Stimulated activated CD4-positive, alpha-beta T cell treated with anti-CD3 and anti-CD28 coated beads, Interleukin-1b, Interleukin-23, amount 100 ng/mL, for 48 hours (primary cell): ENCODE measurements at regions not wholly inside any gene's neighbourhood (a gene's known extent, or its start where the extent isn't known, plus 50 kb on each side); places are given as distances from the start of the nearest gene placed in this dataset.

Experiments used
- DNase-seq: peaks from one replicate; pipeline ENCODE4 v3.0.0-alpha.2; 2020

DNA sequence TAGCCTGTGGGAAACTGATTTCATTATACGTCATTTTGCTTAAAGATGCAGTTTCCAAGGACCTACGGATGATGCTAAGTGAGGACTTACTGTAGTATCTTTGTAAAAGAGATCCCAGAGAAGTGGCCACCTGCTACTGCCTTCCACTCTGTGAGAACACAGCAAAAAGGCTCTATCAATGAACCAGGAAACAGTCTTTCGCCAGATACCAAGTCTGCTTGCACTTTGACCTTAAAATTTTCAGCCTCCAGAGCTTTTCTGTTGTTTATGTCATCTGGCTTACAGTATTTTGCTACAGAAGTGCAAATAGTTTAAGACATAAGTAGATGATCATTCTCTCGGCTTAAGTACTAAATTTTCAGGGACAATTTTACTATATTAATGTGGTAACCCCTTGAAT lies 847.9 kb upstream of the CHAC2 start:
- DNase-seq = no peak

DNA sequence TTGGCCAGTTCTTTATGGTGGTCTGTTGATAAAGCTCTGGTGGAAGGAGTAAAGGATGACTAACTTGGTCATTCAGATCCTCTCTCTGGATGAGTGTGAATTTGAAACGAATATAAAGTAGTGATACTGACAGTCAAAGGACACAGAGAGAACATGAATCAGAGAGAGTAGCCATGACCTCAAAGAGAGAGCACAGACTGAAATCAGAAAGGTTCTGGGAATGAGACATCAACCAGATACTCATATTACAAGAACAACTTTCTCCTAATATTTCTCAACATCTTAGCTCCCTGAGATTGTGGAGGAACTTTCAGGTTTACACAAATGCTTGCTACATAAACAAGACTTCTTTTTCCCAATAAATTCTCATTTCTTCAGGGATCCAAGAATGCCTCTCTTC lies 849.1 kb upstream of the CHAC2 start:
- no peak for DNase-seq

DNA sequence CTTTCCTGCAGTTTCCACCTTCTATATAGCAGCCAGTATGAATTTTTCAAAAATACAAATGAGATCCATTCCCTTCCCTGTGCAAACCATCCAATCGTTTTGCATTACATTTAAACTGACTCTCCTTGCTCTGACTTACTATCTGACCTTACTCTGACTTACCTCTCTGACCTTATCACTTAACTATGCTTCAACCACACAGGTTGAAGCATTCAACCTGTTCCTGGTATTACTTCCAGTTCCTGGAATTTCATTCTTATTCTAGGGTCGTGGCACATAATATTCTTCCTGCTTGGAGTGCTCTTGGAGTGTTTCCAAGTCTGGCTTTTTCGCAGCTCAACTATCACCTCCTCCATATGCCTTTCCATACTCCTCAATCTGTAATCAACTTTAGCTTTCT lies 850.6 kb upstream of the CHAC2 start:
- DNase-seq = no peak

DNA sequence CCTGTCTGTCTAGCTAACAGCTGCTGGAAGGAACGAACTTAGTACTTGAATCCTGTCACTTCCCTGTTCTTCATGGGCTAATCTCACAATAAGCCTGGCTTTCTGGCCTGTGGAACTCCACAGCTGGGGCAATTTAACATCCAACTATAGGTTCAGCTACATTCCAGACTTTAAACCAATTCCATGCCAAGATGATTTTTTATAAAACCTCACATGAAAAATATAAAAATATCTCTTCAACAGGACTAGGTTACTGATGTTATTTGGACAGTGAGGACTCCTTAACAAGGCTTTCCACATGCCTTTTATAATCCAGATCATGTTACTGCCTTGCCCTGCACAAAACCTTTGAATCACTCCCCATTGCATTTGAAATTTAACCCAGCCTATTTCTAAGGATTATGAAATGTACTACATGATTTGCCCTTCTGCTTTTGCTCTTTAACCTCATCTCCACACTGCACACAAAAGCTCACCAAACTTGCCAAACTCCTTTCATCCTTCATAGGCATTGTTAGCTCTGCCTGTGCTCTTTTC lies 863.2 kb upstream of the CHAC2 start:
- no peak for DNase-seq

DNA sequence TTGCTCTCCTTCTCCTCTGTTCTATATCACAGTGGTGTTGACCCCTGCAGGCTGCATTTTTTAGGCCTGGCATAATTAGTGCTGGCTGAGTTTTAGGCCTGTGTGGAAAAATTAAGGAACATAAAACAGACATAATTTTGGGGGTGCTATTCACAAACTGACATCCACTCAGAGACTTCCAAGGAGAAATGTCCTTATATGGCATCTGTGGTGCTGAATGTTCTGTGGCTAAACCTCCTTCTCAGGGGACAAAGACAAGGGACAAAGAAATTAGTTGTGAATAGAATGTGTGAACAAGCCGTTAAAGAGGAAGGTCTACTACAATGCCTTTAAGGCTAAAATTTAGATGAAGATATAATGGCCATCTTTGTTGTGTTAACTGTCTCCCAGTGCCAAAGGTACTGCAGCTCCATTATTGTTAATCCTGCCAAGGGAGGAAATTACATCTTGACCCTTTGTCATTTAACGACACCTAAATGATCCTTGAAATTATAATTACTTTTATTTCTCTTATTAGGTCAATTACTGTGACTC lies 870.0 kb upstream of the CHAC2 start:
- no peak for DNase-seq

DNA sequence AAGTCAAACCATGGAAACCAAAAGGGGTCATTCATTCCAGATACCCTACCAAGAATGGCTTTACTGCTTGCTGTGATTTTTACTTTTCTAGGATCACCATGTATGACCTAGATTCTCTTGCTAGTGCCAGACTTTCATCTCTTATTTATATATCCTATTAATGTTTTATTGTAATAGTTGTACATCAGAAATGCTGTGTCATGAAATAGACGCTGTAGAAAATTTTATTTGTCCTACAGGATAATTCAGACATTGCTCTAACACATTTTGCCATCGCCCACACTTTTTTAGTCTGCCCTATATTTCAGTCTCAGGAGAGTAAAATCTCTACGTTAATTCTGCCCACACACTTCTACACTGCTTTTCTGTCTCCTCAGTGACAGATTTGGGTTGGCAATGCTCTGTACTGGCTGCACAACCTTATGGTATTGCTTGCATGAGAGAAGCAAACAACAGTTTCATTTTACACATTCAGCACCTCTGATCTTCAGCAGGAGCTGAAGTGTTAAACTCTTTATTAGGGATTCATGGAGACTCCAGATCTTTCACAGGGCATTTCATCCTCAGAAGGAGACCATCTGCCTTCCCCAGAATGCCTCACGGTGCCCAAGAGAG lies 871.8 kb upstream of the CHAC2 start:
- no peak for DNase-seq

DNA sequence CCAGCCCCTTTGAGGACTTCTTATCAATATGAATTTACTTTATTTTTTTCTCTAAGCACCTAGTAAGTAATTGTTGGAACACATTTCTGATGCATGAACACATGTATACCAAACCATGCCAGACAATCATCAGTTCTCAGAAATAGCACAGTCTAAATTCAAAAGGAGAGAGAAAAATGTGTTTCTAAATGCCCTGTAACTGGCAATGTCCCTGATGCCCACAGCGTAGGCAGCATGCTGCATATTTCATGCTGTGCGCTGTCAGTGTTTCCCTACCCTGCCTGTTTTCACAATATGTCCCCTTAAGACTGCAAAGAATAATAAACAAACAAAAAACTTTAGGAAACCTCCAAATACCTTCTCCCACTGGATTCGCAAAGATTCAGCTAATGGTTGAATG lies 881.0 kb upstream of the CHAC2 start:
- DNase-seq = no peak

DNA sequence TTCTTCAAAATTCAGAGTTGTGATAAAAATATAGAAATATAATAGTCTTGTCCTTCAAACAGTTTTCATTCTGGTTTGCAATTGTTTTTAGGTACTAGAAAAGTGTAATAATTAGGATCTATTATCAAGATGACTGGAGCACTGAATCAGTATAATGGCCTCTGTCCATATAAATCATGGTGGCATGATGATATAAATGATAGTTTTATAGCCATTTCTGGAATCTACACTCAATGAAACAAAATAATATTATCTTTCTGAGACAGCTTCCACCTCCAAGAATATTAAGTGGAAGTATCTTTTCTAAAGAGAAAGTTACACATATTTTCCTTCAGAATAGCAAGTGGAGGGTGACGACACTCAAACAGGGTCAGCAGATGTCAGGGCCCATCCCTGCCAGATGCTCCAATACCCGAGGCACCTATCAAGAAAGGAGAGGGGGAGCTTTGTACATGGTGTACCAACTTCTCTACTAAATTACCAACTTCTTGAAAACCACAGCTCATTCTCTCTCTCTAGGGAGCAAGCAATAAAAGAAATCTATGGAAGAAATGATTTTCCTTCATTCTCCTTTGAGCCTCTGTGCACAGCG lies 882.7 kb upstream of the CHAC2 start:
- no peak for DNase-seq

DNA sequence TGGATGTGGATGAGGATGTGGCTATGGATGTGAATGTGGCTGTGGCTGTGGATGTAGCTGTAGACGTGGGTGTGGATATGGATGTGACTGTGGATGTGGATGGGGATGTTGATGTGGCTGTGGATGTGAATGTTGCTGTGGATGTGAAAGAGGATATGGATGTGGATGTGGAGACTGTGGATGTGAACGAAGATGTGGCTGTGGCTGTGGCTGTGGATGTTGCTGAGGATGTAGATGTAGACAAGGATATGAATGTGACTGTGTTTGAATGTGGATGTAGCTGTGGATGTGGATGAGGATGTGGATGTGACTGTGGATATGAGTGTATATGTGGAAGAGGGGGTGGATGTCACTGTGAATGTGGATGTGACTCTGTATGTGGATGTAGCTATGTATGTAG lies 884.6 kb upstream of the CHAC2 start:
- no peak for DNase-seq

DNA sequence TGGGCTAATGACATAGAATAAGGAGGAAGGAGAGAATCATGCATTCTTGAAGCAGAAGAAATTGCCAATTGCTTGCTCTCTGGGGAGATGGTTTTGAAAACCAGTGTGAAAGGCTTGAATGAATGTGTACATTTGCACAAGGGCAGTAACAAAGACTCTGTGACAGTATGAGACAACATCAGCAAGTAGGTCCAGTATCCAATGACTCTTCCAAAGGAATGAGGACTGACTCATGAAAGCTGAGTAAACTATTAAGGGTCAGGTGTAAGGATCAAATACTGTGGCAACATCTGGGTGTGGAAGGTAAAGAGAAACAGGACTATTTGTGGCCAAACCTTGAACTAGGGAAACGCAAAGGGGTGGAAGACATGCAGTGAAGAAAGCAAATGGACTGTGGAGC lies 886.0 kb upstream of the CHAC2 start:
- no peak for DNase-seq

DNA sequence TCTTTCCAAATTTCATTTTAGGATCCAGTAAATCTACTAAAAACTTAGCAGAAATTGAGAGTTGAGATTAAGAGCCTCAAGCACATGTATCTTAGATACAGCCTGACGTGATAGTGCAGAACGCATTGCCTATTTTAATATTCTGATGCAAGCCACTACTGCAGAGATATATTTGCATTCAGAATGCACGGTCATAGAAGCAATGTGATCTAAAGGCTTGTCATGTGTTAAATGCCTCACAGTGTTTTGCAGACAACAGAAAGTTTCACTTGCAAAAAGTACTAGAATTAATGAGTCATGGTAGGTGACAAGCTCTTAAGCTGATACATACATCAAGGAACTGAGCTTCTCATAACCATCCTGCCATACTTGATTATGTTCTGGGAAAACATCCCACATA lies 886.7 kb upstream of the CHAC2 start:
- no peak for DNase-seq

DNA sequence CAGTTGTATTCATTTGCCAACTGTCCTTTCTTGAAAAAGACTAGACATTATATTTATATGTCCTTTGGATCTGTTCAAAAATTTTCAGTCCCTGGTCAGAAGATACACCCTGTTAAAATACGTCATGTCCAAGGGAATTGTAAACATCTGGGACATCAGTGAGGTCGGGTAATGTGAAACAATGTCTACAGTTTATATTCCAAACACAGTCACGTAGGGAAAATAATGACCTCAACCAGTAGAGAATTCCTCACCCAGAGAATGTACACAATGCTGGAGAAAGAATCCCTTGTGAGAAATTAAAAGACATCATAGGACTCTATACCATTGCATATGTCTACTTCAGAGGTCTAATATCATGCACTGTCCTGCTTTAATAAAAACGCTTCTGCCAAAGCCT lies 888.0 kb upstream of the CHAC2 start:
- DNase-seq = no peak

DNA sequence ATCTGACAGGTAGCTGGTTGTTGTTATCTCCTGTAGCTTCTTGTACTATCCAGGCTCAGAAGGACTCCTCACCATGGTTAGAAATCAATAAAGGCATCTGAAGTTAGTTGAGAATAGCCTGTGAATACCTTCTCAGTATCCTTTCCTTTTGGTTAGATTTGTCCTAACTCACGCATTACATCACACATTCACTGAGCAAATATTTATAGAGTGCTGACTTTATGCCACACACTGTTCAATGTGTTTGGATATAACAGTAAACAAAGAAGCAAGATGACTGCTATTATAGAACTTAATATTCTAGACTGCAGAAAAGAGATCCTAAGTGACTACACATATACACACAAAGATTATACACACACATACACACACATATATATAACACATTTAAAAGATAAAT lies 889.9 kb upstream of the CHAC2 start:
- no peak for DNase-seq

DNA sequence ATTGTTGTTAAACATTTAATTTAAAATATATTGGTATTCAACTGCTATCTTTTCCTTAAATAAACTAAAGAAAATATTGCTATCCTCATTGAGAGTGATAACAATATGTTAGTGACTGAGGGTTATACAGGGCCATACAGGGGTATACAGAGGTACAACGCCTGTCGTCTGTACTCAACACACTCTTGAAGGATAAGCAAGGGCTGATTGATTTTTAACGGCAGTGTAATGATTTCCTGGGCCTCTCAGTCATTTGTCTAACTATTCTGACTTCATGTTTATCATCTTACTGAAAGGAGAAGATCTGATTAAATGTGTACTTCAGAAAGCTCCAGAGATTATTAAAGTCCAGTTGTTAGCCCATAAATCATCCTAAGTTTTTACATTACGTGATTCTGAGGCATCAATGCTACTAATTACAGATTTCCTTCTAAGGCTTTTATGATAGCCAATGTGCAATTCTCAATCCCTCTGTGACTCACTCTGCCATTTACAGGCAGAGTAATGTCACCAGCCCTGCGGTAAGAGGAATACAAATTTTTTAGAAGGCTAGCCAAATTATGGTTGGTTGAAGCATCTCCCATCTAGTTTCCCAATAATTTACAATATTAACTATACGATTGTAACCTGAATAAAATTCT lies 893.0 kb upstream of the CHAC2 start:
- DNase-seq = no peak

DNA sequence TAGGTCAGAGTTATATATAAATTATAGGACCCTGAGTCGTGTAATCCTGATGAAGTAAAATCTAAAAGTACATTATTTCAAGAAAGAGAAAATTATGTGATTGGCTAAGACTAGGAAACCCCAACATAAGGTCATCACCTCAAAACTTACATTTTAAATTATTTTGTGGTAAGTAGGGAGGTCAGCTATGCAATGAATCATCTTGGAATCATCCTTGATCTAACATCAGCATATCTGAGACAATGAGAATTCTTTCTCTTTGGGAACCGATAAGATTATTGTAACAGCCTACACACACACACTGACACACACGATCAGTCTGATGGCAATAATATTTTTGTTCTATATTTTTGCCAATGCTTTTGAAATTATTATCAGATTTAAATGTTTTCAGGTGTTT lies 904.8 kb upstream of the CHAC2 start:
- DNase-seq = no peak

DNA sequence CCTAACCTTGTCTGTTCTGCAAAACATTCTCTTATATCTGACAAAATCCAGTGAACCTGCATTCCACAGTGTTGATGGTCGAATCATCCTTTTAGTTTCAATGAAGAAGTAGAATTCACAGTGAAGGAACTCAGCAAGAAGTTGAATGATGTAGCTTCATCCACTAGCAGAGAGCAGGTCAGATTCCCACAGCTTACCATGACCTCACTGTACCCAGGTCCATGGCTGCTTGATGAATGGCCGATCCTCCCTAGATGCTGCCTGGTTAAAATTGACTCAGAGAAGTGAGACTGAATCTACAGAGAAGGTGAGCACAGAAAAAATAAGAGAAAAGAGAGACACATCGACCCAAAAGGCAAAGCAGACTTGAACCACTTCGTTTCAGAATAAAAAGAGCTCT lies 906.0 kb upstream of the CHAC2 start:
- DNase-seq = no peak

DNA sequence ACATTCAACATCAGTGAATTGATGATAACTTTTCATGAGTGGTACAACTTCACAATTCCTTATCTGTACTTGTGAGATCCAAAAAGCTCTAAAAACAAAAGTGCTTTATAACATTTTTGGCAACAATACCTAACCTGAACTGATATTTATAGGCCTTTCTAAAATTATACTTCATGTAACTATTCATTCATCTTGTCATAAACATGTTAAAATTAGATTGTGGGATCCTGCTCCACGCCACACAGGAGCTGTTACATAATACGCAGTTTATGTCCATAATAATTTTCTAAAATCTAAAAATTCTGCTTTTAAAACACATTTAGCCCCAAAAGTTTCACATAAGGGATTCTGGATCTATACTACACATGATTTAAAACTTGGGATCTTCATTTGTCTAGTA lies 908.5 kb upstream of the CHAC2 start:
- no peak for DNase-seq

DNA sequence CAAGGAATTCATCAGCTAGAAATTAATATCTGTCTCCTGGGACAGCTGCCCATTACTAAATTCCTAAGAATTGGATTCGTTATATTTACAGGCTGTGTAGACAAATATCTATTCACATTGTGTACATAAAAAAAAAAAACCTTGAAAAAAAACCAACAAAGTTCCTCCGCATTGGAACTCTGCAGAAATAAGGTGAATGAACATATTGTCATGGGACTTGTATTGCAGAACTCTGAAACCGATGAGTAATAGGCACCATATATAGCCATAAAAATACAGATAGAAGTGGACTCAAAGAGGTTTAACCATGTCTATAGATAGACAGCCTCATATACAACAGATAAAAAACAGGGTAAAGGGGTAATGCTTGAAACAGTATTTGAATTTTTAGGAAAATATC lies 909.9 kb upstream of the CHAC2 start:
- DNase-seq = no peak

DNA sequence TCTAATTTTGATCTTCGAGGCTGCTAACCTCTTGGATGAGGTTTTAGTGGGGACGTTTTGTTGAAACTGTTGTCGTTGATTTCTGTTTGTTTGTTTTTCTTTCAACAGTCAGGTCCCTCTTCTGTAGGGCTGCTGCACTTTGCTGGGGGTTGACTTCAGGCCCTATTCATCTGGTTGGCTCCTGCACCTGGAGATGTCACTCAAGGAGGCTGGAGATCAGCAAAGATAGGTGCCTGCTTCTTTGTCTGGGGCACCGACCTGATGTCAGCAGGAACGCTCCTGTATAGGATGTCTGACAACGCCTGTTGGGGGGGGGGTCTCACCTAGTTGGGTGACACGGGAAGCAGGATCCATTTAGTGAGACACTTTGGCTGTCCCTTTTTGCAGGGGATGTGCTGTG lies 915.6 kb upstream of the CHAC2 start:
- DNase-seq = no peak

DNA sequence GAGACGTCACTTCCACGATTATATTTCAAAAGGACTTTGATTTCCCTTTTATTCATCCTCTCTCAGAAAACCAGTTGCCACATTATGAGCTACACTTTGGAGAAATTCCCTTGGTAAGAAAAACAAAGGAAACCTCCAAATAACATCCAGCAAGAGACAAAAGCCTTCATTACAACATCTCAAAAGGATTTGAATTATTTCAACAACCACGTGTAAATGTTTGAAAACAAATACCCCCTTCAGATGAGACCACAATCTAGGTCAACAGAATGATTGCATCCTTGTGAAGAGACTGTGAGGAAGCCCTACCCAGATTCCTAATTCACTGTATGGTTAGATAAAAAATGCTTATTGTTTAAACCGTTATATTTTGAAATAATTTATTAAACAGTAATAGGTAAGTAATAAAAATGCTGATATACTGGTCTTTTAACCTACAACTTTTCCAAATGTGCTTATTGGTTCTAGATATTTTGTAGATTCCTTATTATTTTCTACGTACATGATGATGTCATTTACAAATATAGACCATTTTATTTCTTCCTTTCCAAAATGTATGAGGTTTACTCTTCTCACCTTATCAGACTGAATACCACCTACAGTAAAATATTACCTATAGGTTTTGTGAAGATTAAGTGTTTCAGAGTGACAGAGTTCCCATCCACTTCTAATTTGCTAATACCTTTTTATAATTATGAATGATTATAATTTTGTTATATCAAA lies 922.7 kb upstream of the CHAC2 start:
- no peak for DNase-seq

DNA sequence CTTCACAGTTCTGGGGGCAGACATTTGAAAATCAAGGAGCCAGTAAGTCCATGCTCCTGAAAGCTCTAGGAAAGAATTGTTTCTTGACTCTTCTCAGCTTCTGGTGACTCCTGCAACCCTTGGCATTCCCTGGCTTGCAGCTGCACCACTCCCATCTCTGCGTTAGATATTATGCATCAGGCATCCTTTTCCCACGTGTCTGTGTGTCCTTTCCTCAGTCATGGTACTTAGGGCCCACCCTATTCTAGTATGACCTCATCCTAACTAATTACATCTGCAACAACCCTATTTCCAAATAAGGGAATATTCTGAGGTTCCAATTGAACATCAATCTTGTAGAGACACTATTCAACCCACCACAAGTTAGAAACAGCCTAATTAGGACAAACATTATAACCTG lies 931.7 kb upstream of the CHAC2 start:
- no peak for DNase-seq

DNA sequence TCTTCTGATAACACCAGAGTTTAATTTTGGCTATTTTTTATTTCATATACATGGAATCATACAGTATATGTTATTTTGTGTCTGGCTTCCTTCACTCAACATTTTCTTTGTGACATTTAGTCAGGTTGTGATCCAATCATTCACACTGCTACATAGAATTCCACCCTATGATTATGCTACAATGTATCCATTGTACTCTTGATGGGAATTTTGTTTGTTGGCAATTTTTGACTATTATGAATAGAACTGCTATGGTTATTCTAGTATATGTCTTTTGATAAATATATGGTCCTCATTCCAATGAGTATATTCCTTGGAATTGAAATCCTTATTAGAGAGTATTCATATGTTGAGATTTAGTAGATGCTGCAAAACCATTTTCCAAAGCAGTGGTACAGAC lies 936.4 kb upstream of the CHAC2 start:
- no peak for DNase-seq

DNA sequence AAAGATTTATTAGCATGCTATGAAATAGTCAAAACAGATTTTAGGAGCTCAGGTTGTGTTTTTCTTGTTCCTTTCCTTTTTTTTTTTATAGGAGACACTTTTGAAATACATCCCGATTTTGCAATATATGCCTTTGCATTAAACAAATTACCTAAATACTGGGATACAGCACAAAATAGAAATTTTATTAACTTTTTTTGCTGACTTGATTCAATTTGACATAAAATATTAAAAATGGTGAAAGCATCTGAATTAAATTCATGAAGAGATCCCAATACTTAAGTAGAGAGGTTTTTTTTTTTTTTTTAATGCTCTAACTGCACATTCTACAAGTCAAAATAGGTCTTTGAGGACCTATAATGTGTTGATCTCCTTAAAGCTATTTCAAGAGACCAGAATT lies 939.5 kb upstream of the CHAC2 start:
- DNase-seq = no peak

DNA sequence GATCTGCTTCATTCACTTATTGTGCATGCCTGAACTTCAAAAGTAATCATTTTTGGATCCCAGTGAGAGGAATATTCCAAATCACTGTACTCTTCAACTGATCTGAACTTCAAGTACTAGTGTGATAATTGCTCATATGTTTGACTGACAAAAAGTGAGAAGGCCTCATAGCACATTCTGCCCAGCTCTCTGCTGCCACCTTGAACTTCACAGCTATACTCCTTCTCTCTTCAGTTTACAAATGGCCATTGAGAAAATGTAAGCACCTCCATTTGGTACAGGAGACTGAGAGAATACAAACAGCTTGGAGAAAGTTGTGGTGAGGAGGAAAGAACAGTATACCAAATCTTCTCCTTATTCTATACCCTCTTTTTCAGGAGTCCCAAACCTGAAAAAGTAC lies 946.0 kb upstream of the CHAC2 start:
- DNase-seq = no peak
